ENCODE measurements at regions not wholly inside any gene's neighbourhood (a gene's known extent, or its start where the extent isn't known, plus 50 kb on each side); places are given as distances from the start of the nearest gene placed in this dataset.

GRCh38 chr3:74124782-74125181, 489.7 kb downstream of the CNTN3 start:
- DNase-seq, result no peak

- no peak for DNase-seq
Observed at GRCh38 chr3:74122281-74122680, 492.2 kb downstream of the CNTN3 start.

GRCh38 chr3:74121761-74122160, 492.7 kb downstream of the CNTN3 start:
- no peak for DNase-seq

GRCh38 chr3:74119221-74119620, 494.5 kb upstream of the PDZRN3 start:
- DNase-seq, result no peak

GRCh38 chr3:74115906-74116305, 491.2 kb upstream of the PDZRN3 start:
- DNase-seq, result no peak

GRCh38 chr3:74107451-74107850, 482.7 kb upstream of the PDZRN3 start:
- no peak for DNase-seq

GRCh38 chr3:74106925-74107324, 482.2 kb upstream of the PDZRN3 start:
- DNase-seq, result no peak

GRCh38 chr3:74091204-74091603, 466.5 kb upstream of the PDZRN3 start:
- no peak for DNase-seq

- DNase-seq, result no peak
Observed at GRCh38 chr3:74089814-74090213, 465.1 kb upstream of the PDZRN3 start.

- DNase-seq, result no peak
Observed at GRCh38 chr3:74080056-74080461, 455.3 kb upstream of the PDZRN3 start.

GRCh38 chr3:74075241-74075640, 450.5 kb upstream of the PDZRN3 start:
- DNase-seq, result no peak

GRCh38 chr3:74074700-74075099, 450.0 kb upstream of the PDZRN3 start:
- no peak for DNase-seq

- no peak for DNase-seq
Observed at GRCh38 chr3:74067296-74067695, 442.6 kb upstream of the PDZRN3 start.

GRCh38 chr3:74066456-74066855, 441.7 kb upstream of the PDZRN3 start:
- DNase-seq, result no peak

- DNase-seq, result no peak
Observed at GRCh38 chr3:74059923-74060600, 435.3 kb upstream of the PDZRN3 start.

GRCh38 chr3:74059301-74059922, 434.7 kb upstream of the PDZRN3 start:
- DNase-seq, result no peak

GRCh38 chr3:74057169-74057568, 432.4 kb upstream of the PDZRN3 start:
- no peak for DNase-seq

GRCh38 chr3:74055061-74055460, 430.3 kb upstream of the PDZRN3 start:
- no peak for DNase-seq

GRCh38 chr3:74054566-74054965, 429.8 kb upstream of the PDZRN3 start:
- DNase-seq, result no peak

GRCh38 chr3:74053970-74054516, 429.3 kb upstream of the PDZRN3 start:
- no peak for DNase-seq

GRCh38 chr3:74049444-74049843, 424.7 kb upstream of the PDZRN3 start:
- DNase-seq, result no peak

GRCh38 chr3:74048699-74049098, 424.0 kb upstream of the PDZRN3 start:
- DNase-seq, result no peak

- no peak for DNase-seq
Observed at GRCh38 chr3:74045000-74045399, 420.3 kb upstream of the PDZRN3 start.

- DNase-seq, result no peak
Observed at GRCh38 chr3:74041068-74041675, 416.4 kb upstream of the PDZRN3 start.

All from NCI-H2029 treated with DMSO at 0.1 percent for 48 hours (cell line).